ENCODE measurements at regions not wholly inside any gene's neighbourhood (a gene's known extent, or its start where the extent isn't known, plus 50 kb on each side); places are given as distances from the start of the nearest gene placed in this dataset.
A peak's percentile ranks its signal among the peaks of the same experiment; 100 is the strongest.

DNA sequence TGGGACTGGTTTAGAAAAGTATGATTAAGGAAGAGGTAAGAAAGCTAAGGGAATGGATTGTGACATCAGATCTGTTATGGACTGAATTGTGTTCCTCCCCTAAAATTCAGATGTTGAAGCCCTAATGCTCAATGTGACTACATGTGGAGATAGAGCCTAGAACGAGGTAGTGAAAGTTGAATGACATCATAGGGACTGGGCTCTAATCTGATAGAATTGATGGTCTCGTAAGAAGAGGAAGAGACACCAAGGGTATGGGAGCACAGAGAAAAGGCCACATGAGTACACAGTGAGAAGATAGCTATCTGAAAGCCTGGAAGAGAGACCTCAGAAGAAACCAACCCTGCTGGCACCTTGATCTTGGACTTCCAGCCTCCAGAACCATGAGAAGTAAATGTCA lies 178.3 kb downstream of the TRIB2 start:
- H3K9ac ChIP-seq (ENCODE audit: low read depth, low read length) = no peak overlapping the region
- H3K4me3 ChIP-seq (ENCODE audit: low read depth in 1 of 2, low read length in 2 of 2) = no peak overlapping the region
- no peaks in the 10 kb centered on the region for H3K79me2 ChIP-seq (ENCODE audit: insufficient read depth, low read length)
- no peaks in the 10 kb centered on the region for H3K27me3 ChIP-seq (ENCODE audit: insufficient read depth, low read length, poor library complexity)
- DNase-seq (no peak), ATAC-seq (ENCODE audit: insufficient read depth, low read depth) (no peak)
- peaks cover 10% of the 10 kb centered on the region for H3K9me3 ChIP-seq (ENCODE audit: insufficient read depth, low read length, severe bottlenecking)
- no peaks in the 10 kb centered on the region for H3K36me3 ChIP-seq (ENCODE audit: insufficient read depth, low read length)
- no peak for TF ChIP-seq EZH2 (IDR thresholded peaks at IDR 0.05; ENCODE audit: borderline replicate concordance, low read depth, low read length, severe bottlenecking)
- no peak for TF ChIP-seq CTCF (IDR thresholded peaks at IDR 0.05; ENCODE audit: borderline replicate concordance, extremely low read depth, low read length, poor library complexity, severe bottlenecking)
- H4K20me1 ChIP-seq (ENCODE audit: insufficient read depth, low read length) = no peaks in the 10 kb centered on the region
- peaks cover 6% of the 10 kb centered on the region for H3K4me1 ChIP-seq (ENCODE audit: insufficient read depth, low read length)
- H3K27ac ChIP-seq (ENCODE audit: low read length) = no peak overlapping the region
- no peak overlapping the region for H3K4me2 ChIP-seq (ENCODE audit: insufficient read depth, low read length)
- no peak overlapping the region for H2AFZ ChIP-seq (ENCODE audit: low read depth, low read length)

DNA sequence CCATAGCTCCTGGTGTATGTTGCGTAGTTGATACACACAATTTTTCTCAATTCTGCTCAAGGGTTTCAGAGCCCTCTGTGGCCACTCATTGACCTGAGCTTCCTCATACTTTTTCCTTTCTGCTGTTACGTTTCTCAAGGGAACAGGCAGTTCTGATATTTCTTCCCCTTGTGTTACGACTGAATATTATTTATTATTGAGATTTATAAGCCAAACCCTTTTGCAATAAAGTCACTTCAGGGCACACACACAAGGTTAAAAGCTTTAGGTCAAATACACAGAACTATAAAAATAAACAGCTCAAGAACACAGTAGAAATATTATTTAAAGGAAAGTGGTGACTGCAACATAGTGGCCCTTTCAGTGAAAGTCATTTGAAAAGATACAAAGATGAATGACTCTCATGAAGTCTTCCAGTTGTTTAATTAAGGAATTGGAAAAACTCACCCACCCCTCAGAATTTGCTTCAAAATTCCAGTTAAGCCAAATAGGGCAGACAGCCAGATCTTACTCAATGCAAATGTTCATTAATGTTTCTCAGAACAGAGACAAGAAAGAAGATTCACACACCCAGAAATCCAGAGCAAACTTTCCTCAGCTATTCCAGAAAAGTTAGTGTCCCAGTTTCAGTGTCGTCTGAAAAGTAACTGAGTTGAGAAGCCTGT lies 179.7 kb downstream of the TRIB2 start:
- Histone ChIP-seq H3K4me1 (ENCODE audit: insufficient read depth, low read length) (peaks cover 6% of the 10 kb centered on the region), H3K27me3 (ENCODE audit: insufficient read depth, low read length, poor library complexity) (no peaks in the 10 kb centered on the region), H3K27ac (ENCODE audit: low read length) (no peak overlapping the region), H3K9ac (ENCODE audit: low read depth, low read length) (no peak overlapping the region), H3K4me3 (ENCODE audit: low read depth in 1 of 2, low read length in 2 of 2) (no peak overlapping the region), H3K36me3 (ENCODE audit: insufficient read depth, low read length) (no peaks in the 10 kb centered on the region), H2AFZ (ENCODE audit: low read depth, low read length) (no peak overlapping the region), H3K79me2 (ENCODE audit: insufficient read depth, low read length) (no peaks in the 10 kb centered on the region), H3K4me2 (ENCODE audit: insufficient read depth, low read length) (no peak overlapping the region), H3K9me3 (ENCODE audit: insufficient read depth, low read length, severe bottlenecking) (peaks cover 10% of the 10 kb centered on the region), H4K20me1 (ENCODE audit: insufficient read depth, low read length) (no peaks in the 10 kb centered on the region)
- ATAC-seq (ENCODE audit: insufficient read depth, low read depth) = no peak
- DNase-seq = no peak
- no peak for TF ChIP-seq EZH2 (IDR thresholded peaks at IDR 0.05; ENCODE audit: borderline replicate concordance, low read depth, low read length, severe bottlenecking)
- TF ChIP-seq CTCF (IDR thresholded peaks at IDR 0.05; ENCODE audit: borderline replicate concordance, extremely low read depth, low read length, poor library complexity, severe bottlenecking) = no peak

- Histone ChIP-seq H3K4me2 (ENCODE audit: insufficient read depth, low read length) (no peak overlapping the region), H3K9ac (ENCODE audit: low read depth, low read length) (no peak overlapping the region), H3K4me3 (ENCODE audit: low read depth in 1 of 2, low read length in 2 of 2) (no peak overlapping the region), H3K4me1 (ENCODE audit: insufficient read depth, low read length) (peaks cover 6% of the 10 kb centered on the region), H4K20me1 (ENCODE audit: insufficient read depth, low read length) (no peaks in the 10 kb centered on the region), H2AFZ (ENCODE audit: low read depth, low read length) (no peak overlapping the region), H3K27me3 (ENCODE audit: insufficient read depth, low read length, poor library complexity) (no peaks in the 10 kb centered on the region), H3K9me3 (ENCODE audit: insufficient read depth, low read length, severe bottlenecking) (peaks cover 5% of the 10 kb centered on the region), H3K27ac (ENCODE audit: low read length) (no peak overlapping the region), H3K79me2 (ENCODE audit: insufficient read depth, low read length) (no peaks in the 10 kb centered on the region), H3K36me3 (ENCODE audit: insufficient read depth, low read length) (no peaks in the 10 kb centered on the region)
- DNase-seq = peak; percentile 8
- TF ChIP-seq EZH2 (IDR thresholded peaks at IDR 0.05; ENCODE audit: borderline replicate concordance, low read depth, low read length, severe bottlenecking) (no peak), CTCF (IDR thresholded peaks at IDR 0.05; ENCODE audit: borderline replicate concordance, extremely low read depth, low read length, poor library complexity, severe bottlenecking) (no peak)
- peak; percentile 71; the same call in 2 of the 3 replicates for ATAC-seq (ENCODE audit: insufficient read depth, low read depth)
Observed at GRCh38 chr2:12897181-12897580, 180.4 kb downstream of the TRIB2 start.
